HG03103 (cell line): ENCODE measurements at regions not wholly inside any gene's neighbourhood (a gene's known extent, or its start where the extent isn't known, plus 50 kb on each side); places are given as distances from the start of the nearest gene placed in this dataset.
"Not testable (repeated sequence)": the region's sequence is repeated elsewhere in the genome, so short reads cannot be mapped to it uniquely, and the experiment has no call there.

Source experiments
- ATAC-seq: cut with Tn5 transposase; IDR thresholded peaks from one replicate; pipeline ENCODE4 v1.9.1; 2021; ENCODE audit warnings: low read depth; ENCODE audit not compliant: unreplicated experiment

DNA sequence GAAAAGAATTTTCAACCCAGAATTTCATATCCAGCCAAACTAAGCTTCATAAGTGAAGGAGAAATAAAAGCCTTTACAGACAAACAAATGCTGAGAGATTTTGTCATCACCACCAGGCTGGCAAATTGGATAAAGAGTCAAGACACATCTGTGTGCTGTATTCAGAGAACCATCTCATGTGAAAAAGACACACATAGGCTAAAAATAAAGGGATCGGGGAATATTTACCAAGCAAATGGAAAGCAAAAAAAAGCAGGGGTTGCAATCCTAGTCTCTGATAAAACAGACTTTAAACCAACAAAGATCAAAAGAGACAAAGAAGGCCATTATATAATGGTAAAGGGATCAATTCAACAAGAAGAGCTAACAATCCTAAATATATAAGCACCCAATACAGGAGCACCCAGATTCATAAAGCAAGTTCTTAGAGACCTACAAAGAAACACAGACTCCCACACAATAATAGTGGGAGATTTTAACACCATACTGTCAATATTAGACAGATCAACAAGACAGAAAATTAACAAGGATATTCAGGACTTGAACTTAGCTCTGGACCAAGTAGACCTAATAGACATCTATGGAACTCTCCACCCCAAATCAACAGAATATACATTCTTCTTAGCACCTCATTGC, 55.9 kb upstream of the ACSM6 start:
- not testable (repeated sequence) for ATAC-seq

GRCh38 chr10:95134490-95134889, 59.5 kb upstream of the ACSM6 start:
- ATAC-seq = no peak

DNA sequence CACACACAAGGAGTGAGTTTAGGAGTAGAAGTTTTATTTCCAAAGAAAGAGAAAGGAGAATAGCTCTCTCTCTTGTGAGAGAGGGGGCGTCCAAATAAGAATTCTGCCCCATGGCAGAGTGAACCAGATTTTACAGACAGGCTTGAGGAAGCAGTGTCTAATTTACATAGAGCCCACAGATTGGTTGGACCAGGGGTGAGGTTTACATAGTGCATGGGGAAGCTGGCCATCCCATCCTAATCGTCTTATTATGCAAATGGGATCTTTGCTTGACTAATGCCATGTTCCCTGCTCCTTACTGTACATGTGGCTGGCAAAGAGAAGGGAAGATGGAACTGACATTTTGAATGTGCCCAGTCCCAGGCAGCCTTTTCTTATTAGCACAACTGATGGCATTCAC, 60.0 kb upstream of the ACSM6 start:
- no peak for ATAC-seq

- peak; percentile 92 for ATAC-seq
These were observed 60.9 kb upstream of the ACSM6 start for GRCh38 chr10:95133016-95133752.

DNA sequence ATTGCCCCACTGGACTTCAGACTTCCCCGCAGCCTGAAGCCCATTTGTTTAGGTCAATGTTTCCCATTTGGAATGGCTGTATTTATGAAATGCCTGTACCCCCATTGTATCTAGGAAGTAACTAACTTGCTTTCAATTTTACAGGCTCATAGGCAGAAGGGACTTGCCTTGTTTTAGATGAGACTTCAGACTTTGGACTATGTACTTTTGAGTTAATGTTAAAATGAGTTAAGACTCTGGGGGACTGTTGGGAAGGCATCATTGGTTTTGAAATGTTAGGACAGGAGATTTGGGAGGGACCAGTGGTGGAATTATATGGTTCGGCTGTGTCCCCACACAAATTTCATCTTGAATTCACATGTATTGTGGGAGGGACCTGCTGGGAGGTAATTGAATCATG, 61.1 kb upstream of the CYP2C8 start:
- not testable (repeated sequence) for ATAC-seq

GRCh38 chr10:95125582-95125981, 56.3 kb upstream of the CYP2C8 start:
- no peak for ATAC-seq

DNA sequence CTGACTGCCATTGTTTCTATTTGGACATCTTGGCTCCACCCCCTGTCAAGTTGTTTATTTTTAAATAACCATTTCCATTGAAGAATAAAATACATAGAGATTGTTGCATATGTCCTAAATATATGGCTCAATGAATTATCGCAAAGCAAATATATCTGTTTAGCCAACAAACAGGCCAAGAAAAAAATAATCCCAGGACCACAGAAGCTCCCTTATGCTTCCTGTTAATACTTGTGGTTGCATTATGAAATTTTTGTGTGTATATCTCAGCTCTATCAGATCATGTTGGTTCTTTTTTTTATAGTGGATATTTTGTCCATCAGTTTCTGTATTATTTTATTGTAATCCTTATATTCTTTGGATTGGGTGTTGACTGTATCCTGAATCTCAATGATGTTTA, 53.4 kb upstream of the CYP2C8 start:
- ATAC-seq = no peak

DNA sequence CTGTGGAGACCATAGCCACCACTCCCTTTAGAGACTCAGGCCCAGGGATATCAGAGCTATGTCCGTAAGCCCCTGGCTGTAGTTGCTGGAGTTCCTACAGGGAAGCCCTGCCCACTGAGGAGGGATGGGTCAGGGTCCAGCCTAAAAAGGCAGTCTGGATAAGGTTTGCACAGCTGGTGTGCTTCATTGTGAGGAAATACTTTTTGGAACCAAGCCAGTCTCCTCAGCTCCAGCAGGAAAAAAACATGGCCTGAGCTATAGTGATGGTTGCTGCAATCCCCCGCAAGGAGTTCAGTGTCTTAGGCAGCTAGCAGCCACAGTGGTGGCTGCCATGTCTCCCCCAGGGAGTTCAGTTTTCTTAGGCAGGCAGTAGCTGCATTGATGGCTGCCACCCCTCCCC, 52.6 kb upstream of the CYP2C8 start:
- no peak for ATAC-seq
